ENCODE measurements at regions not wholly inside any gene's neighbourhood (a gene's known extent, or its start where the extent isn't known, plus 50 kb on each side); places are given as distances from the start of the nearest gene placed in this dataset.

- no peak for DNase-seq (ENCODE audit: low spot score)
Observed at GRCh38 chr12:13680916-13681315, 300.5 kb downstream of the GRIN2B start.

GRCh38 chr12:13676880-13677279 is 304.5 kb downstream of the GRIN2B start:
- DNase-seq (ENCODE audit: low spot score) = no peak

GRCh38 chr12:13670285-13670866 is 311.0 kb downstream of the GRIN2B start:
- no peak for DNase-seq (ENCODE audit: low spot score)

- no peak for DNase-seq (ENCODE audit: low spot score)
Observed at GRCh38 chr12:13668880-13669279, 312.5 kb downstream of the GRIN2B start.

- no peak for DNase-seq (ENCODE audit: low spot score)
Observed at GRCh38 chr12:13666806-13667205, 314.6 kb downstream of the GRIN2B start.

GRCh38 chr12:13661005-13661887 is 320.2 kb downstream of the GRIN2B start:
- no peak for DNase-seq (ENCODE audit: low spot score)

- DNase-seq (ENCODE audit: low spot score) = no peak
Observed at GRCh38 chr12:13654456-13654855, 326.9 kb downstream of the GRIN2B start.

- DNase-seq (ENCODE audit: low spot score) = no peak
Observed at GRCh38 chr12:13652105-13652504, 329.3 kb downstream of the GRIN2B start.

GRCh38 chr12:13635709-13636108 is 345.7 kb downstream of the GRIN2B start:
- no peak for DNase-seq (ENCODE audit: low spot score)

GRCh38 chr12:13631873-13632272 is 349.5 kb downstream of the GRIN2B start:
- DNase-seq (ENCODE audit: low spot score) = no peak

- DNase-seq (ENCODE audit: low spot score) = no peak
Observed at GRCh38 chr12:13630354-13630753, 351.0 kb downstream of the GRIN2B start.

- DNase-seq (ENCODE audit: low spot score) = no peak
Observed at GRCh38 chr12:13628067-13628466, 353.3 kb downstream of the GRIN2B start.

GRCh38 chr12:13627536-13627935 is 353.9 kb downstream of the GRIN2B start:
- no peak for DNase-seq (ENCODE audit: low spot score)

- DNase-seq (ENCODE audit: low spot score) = no peak
Observed at GRCh38 chr12:13613297-13613696, 368.1 kb downstream of the GRIN2B start.

- no peak for DNase-seq (ENCODE audit: low spot score)
Observed at GRCh38 chr12:13609894-13610679, 371.3 kb downstream of the GRIN2B start.

GRCh38 chr12:13606290-13606689 is 375.1 kb downstream of the GRIN2B start:
- no peak for DNase-seq (ENCODE audit: low spot score)

GRCh38 chr12:13603953-13604352 is 377.4 kb downstream of the GRIN2B start:
- DNase-seq (ENCODE audit: low spot score) = no peak

- DNase-seq (ENCODE audit: low spot score) = no peak
Observed at GRCh38 chr12:13602172-13602571, 379.2 kb downstream of the GRIN2B start.

GRCh38 chr12:13599176-13599575 is 382.2 kb downstream of the GRIN2B start:
- no peak for DNase-seq (ENCODE audit: low spot score)

- no peak for DNase-seq (ENCODE audit: low spot score)
Observed at GRCh38 chr12:13597837-13598236, 383.6 kb downstream of the GRIN2B start.

GRCh38 chr12:13597166-13597565 is 384.2 kb downstream of the GRIN2B start:
- DNase-seq (ENCODE audit: low spot score) = no peak

GRCh38 chr12:13596714-13597113 is 384.7 kb downstream of the GRIN2B start:
- DNase-seq (ENCODE audit: low spot score) = no peak
